ENCODE measurements at regions not wholly inside any gene's neighbourhood (a gene's known extent, or its start where the extent isn't known, plus 50 kb on each side); places are given as distances from the start of the nearest gene placed in this dataset.

GRCh38 chr13:29709407-29710069, 114.0 kb upstream of the SLC7A1 start:
- dilution Hi-C loops (cut with MboI; ENCODE audit: extremely low pct_ligation_motif_present, low sequenced_read_pairs) (loop anchor here (25.0 kb wide), 1 partner anchor 247 kb away; no protein-coding TSS in a partner anchor), intact Hi-C loops (cut with micrococcal nuclease) (no loop called here)
- ChIA-PET POLR2A (no interaction called here), CTCF (interaction anchor here (0.8 to 10.9 kb wide), 6 partner anchors 204 to 255 kb away, joined by 3 to 301 read pairs (median 10); no protein-coding TSS in a partner anchor)
- Histone ChIP-seq H3K9ac (replicated peaks; ENCODE audit: extremely low read depth, insufficient read depth, low read length) (no peak overlapping the region), H4K20me1 (replicated peaks; ENCODE audit: control insufficient read depth, extremely low read depth, insufficient read depth, low read length) (no peaks in the 10 kb centered on the region), H3K4me2 (ENCODE audit: insufficient read depth, low read length) (no peak overlapping the region), H2AFZ (ENCODE audit: low read depth, low read length) (no peak overlapping the region), H3K9me3 (replicated peaks; ENCODE audit: control insufficient read depth, insufficient read depth, low read length) (no peaks in the 10 kb centered on the region), H3K4me3 (replicated peaks in 1 of 3; ENCODE audit: insufficient read depth in 1 of 3, low read depth in 1 of 3, low read length in 3 of 3) (no peak overlapping the region), H3K9me1 (replicated peaks; ENCODE audit: control insufficient read depth, extremely low read depth, insufficient read depth, low read length) (no peaks in the 10 kb centered on the region), H3K36me3 (ENCODE audit: control insufficient read depth in 2 of 2, extremely low read depth in 1 of 2, insufficient read depth in 2 of 2, low read length in 2 of 2) (no peaks in the 10 kb centered on the region), H3K27me3 (ENCODE audit: control insufficient read depth in 2 of 2, insufficient read depth in 2 of 2, low read length in 2 of 2) (peaks cover 11 to 14% of the 10 kb centered on the region in 2 experiments), H3K4me1 (ENCODE audit: control insufficient read depth, extremely low read depth, insufficient read depth, low read length) (no peaks in the 10 kb centered on the region), H3K79me2 (ENCODE audit: control insufficient read depth, insufficient read depth, low read length) (no peaks in the 10 kb centered on the region), H3K27ac (ENCODE audit: insufficient read depth, low read depth, low read length) (no peak overlapping the region)
- TF ChIP-seq POLR2AphosphoS5 (IDR thresholded peaks at IDR 0.05; ENCODE audit: insufficient read depth, low read depth, low read length): no peak
- no peak for TF ChIP-seq MAX (IDR thresholded peaks at IDR 0.05; ENCODE audit: insufficient read depth, insufficient read length)
- no peak for TF ChIP-seq EZH2 (IDR thresholded peaks at IDR 0.05; ENCODE audit: borderline replicate concordance, low read depth, low read length, severe bottlenecking)
- TF ChIP-seq, protein P1, sequence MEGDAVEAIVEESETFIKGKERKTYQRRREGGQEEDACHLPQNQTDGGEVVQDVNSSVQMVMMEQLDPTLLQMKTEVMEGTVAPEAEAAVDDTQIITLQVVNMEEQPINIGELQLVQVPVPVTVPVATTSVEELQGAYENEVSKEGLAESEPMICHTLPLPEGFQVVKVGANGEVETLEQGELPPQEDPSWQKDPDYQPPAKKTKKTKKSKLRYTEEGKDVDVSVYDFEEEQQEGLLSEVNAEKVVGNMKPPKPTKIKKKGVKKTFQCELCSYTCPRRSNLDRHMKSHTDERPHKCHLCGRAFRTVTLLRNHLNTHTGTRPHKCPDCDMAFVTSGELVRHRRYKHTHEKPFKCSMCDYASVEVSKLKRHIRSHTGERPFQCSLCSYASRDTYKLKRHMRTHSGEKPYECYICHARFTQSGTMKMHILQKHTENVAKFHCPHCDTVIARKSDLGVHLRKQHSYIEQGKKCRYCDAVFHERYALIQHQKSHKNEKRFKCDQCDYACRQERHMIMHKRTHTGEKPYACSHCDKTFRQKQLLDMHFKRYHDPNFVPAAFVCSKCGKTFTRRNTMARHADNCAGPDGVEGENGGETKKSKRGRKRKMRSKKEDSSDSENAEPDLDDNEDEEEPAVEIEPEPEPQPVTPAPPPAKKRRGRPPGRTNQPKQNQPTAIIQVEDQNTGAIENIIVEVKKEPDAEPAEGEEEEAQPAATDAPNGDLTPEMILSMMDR (IDR thresholded peaks at IDR 0.05; ENCODE audit: extremely low read depth in 1 of 2, insufficient read depth in 1 of 2, low read depth in 1 of 2, low read length in 2 of 2): no peak
- no peak for TF ChIP-seq GATA2 (IDR thresholded peaks at IDR 0.05; ENCODE audit: insufficient read depth, insufficient read length, low read depth, low read length)
- TF ChIP-seq MYC (IDR thresholded peaks at IDR 0.05; ENCODE audit: low read depth, low read length): no peak
- no peak for TF ChIP-seq POLR2A (IDR thresholded peaks at IDR 0.05; ENCODE audit: low read depth, low read length)
- TF ChIP-seq FOS (IDR thresholded peaks at IDR 0.05; ENCODE audit: borderline replicate concordance, insufficient read depth, low read length): no peak
- no peak for TF ChIP-seq JUN (IDR thresholded peaks at IDR 0.05; ENCODE audit: borderline replicate concordance, insufficient read depth, insufficient read length, low read depth)
- no TSS peak for BruUV-seq (replicated peaks)
- DNase-seq (ENCODE audit: low read depth, low spot score) (no peak), FAIRE-seq (no peak)
